Putamen (tissue), 1 donor: ENCODE measurements at regions not wholly inside any gene's neighbourhood (a gene's known extent, or its start where the extent isn't known, plus 50 kb on each side); places are given as distances from the start of the nearest gene placed in this dataset.

Experiments used
- DNase-seq: peaks from one replicate; pipeline ENCODE4 v3.0.0-alpha.2; 2016; ENCODE audit warnings: low spot score

- DNase-seq: peak; percentile 74
These were observed 952.2 kb downstream of the TUSC7 start for GRCh38 chr3:117661818-117662095.

- no peak for DNase-seq
These were observed 955.7 kb downstream of the TUSC7 start for GRCh38 chr3:117665296-117665695.

DNA sequence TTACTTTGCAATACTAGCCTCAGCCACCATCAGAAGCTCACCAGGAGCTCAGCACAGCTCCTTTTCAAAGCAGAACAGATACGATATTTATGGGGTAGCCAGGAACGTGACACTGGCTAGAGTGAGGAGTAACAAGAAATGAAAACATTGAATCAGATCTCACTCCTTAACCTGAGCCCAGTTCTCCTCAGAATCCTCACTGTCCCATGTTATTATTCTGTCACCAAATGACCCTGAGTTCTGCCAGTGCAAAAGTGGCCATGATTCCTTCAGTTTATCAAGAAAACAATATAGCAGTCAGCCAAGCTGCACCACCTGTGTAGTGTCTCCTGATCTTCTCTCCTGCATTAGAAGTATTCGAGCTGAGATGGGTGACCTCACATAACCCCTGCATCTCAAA, 956.7 kb downstream of the TUSC7 start:
- DNase-seq: no peak

DNA sequence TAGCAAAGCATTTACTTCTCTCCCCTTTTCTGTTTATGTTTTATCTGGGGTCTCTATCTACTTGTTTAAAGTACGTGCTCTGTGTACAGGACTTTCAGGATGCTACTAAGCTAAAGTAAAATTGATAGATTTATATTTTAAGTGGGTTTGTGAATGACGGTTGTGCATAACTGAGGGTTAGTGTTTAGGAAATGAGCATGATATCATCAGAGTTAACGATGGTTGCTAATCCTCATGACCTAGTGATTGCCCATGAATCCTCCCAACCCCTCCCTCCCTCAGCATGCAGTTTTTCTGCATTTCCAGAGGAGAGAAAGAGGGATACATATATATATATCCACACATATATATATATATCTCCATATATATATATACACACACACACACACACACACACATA, 957.2 kb downstream of the TUSC7 start:
- DNase-seq: no peak

DNA sequence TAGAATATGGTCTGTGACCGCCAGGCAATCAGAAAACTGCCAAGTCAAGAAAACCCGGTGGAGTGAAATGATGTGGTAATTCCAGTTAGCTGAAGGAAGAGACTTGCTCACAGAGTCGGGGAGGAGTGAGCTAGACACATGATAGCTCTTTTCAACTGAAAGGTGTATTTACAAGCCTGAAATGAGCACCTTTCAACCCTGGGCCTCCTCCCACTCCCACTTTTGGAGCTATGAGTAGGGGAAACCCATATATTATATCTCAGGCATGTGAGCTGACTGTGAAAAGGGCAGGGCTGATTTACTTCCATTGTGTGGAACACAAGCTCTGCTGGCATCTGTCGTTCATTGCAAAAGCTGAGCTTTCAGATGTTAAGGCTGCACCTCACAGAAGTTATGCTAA, 960.2 kb downstream of the TUSC7 start:
- no peak for DNase-seq

DNA sequence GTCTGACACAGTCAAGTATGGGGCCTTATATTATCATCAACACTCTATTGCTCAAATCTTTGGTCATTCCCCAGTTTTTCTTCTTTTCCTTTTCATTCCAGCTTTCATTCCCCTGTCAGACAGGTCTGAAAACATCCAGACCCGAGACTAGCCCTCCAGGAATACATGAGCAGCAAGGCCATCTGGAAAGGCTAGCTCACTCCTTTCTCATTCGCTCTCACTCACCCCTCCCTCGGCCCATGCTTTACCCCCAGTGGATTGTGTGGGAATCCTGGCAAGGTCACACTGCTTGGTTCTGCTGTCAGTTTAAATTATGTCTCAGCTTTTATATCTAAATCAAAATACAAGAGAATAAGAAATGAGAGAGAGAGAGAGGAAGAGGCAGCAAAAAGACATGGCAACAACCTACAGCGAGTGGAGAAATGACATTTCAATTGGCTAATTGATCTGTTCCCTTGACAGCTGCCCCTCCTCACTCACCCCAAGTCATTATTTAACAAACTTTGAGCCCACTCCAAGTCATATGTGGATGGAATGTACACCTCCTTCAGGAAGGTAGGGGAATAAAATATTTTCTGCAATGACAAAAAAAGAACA, 962.2 kb downstream of the TUSC7 start:
- no peak for DNase-seq

DNA sequence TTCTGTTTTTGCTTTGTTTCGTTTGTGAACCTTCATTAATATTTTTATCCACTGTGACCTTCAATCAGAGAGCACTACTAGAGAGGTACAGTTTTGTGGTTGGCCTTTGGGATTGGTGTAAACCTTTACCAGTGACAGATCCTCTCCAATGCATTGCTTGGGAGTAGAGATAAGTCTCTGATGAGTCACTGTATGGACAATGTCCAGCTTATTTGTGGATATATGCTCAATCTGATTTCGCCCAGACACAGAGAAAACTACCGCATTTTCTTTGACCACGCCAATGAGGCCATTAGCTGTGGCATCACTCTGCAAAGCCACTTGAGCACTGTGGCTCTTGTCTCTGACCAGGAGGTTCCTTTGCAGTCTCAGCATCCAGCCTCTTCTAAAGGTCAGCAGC, 964.7 kb downstream of the TUSC7 start:
- DNase-seq: no peak

- DNase-seq: no peak
These were observed 972.0 kb downstream of the TUSC7 start for GRCh38 chr3:117681619-117682018.

DNA sequence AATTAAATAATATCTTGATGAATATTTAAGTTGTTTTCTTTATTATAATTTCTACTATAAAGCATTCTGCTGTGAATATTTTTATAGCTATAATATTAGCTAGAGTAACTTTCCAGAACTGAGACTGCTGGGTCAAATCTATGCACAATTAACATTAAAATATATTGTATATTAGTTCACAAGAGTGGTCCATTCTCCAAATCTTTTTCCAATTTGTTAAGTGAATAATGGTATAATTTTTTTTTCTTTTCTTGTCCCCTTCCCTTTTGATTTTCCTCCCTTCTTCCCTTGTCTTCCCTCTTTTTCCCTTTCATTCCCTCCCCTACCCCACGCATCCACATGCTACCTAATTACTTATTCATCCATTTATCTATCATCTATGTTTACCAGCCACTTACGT, 977.5 kb downstream of the TUSC7 start:
- no peak for DNase-seq

GRCh38 chr3:117688583-117688982, 979.0 kb downstream of the TUSC7 start:
- no peak for DNase-seq

- no peak for DNase-seq
These were observed 981.9 kb downstream of the TUSC7 start for GRCh38 chr3:117691526-117691925.

- DNase-seq: no peak
These were observed 982.9 kb downstream of the TUSC7 start for GRCh38 chr3:117692416-117692995.

DNA sequence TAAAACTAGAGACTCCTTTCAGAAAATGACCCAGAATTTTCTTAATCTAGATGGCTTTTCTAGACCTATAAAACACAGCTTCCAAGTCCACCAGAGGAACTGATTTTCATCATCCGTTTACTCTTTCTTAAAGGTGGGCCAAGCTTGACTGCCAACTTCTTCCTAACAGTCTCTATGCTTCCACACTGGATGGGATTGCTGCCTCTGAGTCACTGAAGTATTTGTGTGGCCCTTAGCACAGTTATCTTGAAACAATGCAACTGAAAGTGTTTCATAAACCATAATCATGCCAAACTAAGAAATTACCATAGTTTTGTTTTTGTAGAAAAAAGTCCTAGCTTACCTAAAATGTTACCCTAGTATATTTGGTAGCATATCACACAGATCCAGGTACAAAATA, 985.7 kb downstream of the TUSC7 start:
- no peak for DNase-seq

DNA sequence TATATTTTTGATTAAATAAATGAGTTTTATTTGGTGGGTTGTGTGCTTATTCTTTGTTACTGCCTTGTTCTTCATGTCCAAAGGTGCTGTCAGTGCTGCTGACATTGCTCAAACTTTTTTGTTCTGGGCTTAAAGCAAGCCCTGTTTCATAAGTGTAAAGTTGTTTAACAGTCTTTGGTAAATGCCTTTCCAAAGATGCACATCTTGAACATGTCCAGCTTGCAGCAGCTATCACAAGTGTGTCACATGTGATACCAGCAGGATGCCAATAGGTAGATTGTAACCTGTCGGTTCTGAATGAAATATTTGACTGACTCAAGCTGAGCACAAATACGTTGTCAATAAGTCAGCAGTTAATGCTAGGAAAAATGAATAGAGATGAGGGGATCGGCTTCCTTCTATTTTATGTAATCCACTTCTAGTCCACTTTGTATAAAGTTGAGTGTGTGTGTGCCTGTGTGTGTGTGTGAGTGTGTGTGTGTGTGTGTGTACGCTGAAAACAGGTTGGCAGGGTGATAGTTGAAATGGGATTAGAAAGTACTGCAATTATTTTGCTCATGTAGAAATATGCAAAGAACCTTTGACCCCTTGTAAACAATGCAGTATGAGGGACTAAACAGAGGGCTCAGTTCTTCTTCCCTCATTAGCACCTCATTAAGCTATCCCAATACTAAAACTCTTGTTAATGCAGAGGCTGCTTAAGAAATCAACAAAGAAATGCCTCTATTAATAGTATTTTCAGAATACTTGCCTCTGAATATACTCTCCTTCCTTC, 986.5 kb downstream of the TUSC7 start:
- DNase-seq: no peak

DNA sequence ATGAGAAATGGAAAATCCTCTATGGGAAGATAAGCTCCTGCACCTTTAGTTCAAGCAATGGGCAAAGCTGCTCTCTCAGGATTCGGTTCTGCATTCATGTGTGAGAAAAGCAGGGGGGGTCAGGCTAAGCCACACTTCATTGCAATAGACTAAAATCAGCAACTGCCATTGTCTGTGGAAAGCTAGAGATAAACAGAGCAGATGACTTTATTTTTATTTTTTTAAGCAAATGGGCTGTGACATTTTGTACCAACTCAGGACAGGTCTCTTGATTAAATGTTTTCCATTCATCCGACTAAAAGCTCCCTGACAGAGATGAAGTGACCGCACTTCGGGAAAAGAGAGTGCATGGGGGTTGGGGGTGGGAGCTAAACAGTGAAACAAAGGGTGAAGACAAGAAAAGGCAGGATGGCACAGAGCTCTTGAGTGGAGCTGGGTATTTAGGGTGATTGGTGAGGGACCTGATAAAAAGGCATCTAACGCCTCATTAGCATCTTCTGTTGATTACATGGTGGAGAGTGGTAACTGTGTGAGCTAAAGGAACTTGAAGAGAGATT, 987.4 kb downstream of the TUSC7 start:
- DNase-seq: no peak

DNA sequence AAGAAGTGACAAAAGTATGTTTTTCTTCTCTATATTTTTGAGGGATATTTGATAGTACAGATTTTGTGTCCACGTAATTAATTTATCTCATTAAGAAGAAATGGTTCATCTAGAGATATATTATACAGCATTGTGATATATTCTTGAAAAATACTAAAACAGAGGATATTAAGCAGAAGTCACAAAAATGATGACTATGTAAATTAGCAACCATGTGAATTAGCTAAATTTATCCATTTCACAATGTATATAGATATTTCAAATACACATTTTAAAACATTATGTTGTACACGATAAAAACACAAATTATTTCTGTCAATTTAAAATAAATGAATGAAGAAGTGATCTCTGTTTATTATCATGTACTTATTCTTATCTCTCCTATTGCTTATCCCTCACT, 989.5 kb downstream of the TUSC7 start:
- no peak for DNase-seq

DNA sequence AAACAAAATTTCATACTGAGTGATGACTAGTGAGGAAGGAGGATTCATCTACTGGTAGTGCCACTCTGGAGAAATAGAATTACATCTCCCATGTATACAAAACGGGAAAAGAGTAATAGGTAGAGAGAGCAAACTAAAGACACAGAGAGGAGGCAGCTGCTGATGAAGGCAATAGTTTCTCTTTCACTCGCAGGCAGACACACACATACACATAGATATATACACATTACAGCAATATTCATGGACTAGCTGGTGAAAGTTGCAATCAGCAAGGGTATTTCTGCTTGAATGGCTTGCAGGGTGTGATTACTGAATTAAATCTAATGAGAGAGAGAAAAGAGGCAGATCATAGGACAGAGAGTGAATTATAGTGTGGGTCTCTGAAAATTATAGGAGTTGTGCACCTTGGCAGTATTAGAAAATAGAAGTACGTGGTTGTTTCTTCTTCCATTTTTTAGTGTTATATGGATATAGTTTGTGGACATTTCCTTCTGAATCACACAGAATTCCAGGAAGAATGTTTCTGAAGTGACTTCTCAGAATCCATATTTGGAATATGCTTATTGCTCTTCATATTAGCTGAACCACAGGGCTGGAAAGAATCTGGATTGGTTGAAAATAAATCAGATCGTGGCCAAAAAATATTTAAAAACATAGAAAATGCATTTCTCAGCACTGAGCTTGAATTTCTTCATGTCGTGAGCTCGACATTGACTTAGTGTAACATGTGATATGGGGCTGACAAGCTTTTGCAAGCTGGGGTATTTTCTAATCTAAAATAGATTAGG, 991.2 kb downstream of the TUSC7 start:
- DNase-seq: no peak

GRCh38 chr3:117705011-117705410, 995.4 kb downstream of the TUSC7 start:
- no peak for DNase-seq

- no peak for DNase-seq
These were observed 996.5 kb downstream of the TUSC7 start for GRCh38 chr3:117706037-117706436.

- no peak for DNase-seq
These were observed 997.2 kb downstream of the TUSC7 start for GRCh38 chr3:117706756-117707155.

DNA sequence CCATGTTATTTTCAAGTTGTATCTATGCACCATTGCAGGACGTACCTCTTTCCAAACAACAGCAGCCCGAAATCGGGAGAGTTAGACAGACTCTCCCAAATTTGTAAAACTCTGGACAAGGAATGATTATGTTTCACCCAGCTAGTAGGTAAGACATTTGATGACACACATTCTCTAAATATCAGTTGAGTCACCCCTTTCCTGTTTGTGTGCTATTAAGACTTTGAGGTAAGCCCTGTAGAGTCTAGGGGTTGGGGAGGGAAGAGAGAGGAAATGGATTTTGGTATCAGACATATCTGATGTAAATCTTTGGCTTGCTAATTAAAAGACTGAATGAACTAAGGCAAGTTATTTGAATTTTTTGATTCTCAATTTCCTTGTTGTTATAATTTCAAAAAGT, 999.0 kb downstream of the TUSC7 start:
- no peak for DNase-seq

DNA sequence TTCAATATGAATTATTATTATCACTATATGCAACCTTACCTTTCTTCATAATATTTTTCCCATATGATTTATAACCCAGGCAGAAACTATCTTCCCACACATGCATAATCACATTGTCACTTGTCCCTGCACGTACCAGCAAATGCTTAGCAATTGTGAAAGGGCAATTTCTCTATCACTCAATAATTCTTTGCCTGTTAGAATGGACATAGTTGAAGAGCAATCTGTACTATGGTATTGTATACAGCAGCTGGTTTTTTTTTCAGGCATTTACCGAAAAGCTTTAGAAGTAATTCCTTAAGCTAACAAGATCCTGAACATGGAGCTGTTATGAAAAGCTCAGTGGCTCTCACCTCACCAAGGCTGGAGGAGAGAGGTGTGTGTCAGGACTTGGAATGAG, 999.5 kb downstream of the TUSC7 start:
- peak; percentile 24 for DNase-seq

DNA sequence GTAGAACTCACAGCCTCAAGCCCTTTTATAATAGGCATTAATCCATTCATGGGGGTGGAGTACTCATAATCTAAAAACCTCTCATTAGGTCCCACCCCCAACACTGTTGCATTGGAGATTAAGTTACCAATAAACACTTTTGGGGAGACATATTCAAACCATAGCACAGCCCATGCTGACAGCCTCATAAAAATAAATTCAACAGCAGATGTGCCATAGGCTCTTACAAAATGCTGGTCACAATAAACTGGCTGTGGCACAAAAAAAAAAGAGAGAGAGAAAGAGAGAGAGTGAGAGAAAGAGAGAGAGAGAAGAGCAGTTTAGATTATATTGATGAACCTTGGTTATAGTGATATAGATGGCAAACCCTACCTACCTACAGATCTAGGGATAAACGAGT, 1000.9 kb downstream of the TUSC7 start:
- no peak for DNase-seq
